ENCODE measurements at regions not wholly inside any gene's neighbourhood (a gene's known extent, or its start where the extent isn't known, plus 50 kb on each side); places are given as distances from the start of the nearest gene placed in this dataset.
"Not testable (repeated sequence)": the region's sequence is repeated elsewhere in the genome, so short reads cannot be mapped to it uniquely, and the experiment has no call there.

DNA sequence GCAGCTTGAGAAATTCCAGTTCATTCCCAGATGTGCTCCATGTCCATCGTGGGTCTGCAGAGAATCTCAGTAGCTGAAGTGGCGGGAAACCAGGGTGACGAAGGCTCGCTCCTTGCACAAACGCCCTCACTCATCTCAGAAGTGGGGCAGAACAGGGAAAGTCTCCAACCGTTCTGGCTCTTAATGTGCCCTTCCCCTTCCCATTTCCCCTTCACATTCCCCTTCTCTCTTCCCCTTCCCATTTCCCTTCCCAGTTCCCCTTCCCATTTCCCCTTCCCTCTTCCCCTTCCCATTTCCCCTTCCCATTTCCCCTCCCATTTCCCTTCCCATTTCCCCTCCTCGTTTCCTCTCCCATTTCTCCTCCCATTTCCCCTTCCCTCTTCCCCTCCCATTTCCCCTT, 108.5 kb downstream of the OLFM1 start:
- not testable (repeated sequence) for DNase-seq (ENCODE audit: low read depth)

DNA sequence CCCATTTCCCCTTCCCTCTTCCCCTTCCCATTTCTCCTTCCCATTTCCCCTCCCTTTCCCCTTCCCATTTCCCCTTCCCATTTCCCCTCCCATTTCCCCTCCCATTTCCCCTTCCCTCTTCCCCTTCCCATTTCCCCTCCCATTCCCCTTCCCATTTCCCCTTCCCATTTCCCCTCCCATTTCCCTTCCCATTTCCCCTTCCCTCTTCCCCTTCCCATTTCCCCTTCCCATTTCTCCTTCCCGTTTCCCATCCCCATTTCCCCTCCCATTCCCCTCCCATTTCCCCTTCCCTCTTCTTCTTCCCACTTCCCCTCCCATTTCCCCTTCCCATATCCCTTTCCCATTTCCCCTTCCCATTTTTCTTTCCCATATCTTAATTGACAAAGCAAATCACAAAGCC, 109.0 kb downstream of the OLFM1 start:
- no peak for DNase-seq (ENCODE audit: low read depth)

GRCh38 chr9:135198144-135198543, 110.7 kb downstream of the OLFM1 start:
- DNase-seq (ENCODE audit: low read depth): no peak

DNA sequence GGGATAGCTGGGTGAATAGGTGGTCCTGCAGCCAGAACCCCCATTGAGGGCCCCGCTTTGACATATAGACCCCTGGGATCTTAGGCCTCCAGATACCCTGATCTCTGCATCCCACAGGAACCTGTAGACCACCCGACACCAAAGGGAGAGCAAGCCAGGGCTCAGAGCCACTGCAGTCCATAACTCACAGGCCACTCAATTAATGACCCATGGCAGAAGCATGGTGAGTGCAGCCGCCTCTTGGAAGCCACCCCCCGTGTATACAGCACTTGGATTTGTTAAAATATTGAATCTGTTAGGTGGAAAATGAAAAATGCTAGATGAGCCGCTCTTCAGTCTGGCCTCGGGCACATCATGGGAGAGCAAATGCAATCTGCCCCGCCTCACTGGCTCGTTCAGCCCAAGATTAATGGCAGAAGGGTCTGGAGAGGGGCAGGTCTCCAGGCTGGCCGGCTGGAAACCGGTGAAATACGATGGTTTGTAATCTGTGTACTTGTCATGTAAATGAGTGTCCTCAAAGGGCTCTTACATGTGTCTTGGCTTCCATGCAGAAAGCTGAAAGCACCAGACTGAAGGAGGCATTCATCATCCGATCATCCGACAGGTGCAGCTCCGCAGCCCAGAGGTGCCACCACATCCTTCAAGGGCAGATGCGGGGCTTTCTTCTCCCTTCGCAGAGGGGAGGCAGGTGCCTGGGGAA, 111.3 kb downstream of the OLFM1 start:
- no peak for DNase-seq (ENCODE audit: low read depth)

GRCh38 chr9:135199489-135199888, 112.0 kb downstream of the OLFM1 start:
- DNase-seq (ENCODE audit: low read depth): no peak

DNA sequence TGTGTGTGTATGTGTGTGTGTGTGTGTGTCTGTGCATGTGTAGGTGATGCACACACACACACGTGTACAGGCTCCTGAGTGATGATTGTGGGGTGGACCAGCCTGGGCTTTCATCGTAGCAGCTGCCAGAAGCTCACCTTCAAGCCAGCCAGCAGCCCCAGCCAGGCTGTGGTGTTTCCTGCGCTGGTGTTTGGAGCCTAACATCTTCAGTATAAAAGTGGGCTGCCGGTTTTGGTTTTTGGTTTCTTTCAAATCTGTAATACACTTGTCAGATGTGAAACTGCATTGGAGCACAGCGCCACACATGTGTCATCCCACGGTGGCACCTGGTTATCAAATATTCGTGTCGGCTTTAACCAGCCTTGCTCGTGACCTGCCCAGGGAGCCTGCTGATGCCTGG, 114.2 kb downstream of the OLFM1 start:
- no peak for DNase-seq (ENCODE audit: low read depth)

GRCh38 chr9:135204177-135204576, 116.7 kb downstream of the OLFM1 start:
- DNase-seq (ENCODE audit: low read depth): no peak

DNA sequence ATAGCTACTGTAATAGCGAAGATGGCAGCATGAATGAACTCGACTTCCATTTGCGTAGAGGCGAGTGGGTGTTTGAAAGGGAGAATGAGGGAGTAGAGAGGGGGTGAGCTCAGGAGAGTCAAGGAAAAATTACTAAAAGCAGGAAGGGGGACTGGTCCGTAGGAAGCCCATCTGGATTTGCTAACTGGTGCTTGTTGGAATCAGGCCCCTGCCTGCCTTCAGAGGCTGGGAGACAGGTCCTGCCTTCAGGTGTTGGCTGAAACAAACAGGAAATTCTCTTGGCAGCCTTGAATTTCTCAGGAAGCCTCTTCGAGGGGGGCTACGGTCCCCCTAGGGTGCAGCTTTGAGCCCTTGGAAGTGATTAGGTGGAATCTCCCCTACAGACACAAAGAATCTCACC, 121.7 kb downstream of the OLFM1 start:
- DNase-seq (ENCODE audit: low read depth): no peak

GRCh38 chr9:135209852-135210251, 122.4 kb downstream of the OLFM1 start:
- DNase-seq (ENCODE audit: low read depth): no peak

GRCh38 chr9:135210676-135211523, 123.4 kb downstream of the OLFM1 start:
- no peak for DNase-seq (ENCODE audit: low read depth)

GRCh38 chr9:135211524-135211890, 124.0 kb downstream of the OLFM1 start:
- DNase-seq (ENCODE audit: low read depth): no peak

DNA sequence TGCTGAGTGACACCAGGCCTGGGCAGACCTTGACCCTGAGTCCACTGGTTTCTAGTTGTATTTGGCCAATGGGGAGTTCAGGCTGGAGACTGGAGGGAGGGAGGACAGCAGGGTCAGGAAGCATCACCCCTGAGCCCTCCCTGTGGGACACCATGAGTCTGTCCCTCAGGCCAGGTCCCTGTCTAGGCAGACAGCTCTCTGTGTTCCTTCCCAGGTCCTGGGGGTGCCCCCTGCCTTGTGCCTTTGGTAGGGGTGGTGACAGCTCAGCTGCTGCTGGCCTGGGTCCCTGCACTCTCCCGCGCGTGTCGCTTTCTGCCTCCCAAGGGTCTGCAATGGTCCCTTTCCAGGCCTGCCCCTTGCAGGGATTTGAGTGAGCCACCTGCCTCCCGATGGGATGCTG, 125.5 kb downstream of the OLFM1 start:
- DNase-seq (ENCODE audit: low read depth): no peak

DNA sequence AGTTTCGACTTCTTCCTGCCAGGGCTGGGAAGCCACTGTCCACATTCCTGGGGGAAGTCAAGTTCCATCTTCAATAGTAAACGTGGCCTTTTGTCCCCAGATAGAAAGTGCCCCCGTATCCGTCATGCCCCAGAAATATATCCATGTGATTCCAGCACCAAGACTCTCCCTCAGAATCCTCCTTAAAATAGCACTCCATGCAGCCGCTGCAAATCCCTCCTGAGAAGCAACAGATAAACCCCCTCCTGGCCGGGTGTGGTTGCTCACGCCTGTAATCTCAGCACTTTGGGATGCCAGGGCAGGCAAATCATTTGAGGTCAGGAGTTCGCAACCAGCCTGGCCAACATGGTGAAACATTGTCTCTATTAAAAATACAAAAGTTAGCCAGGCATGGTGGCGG, 126.1 kb downstream of the OLFM1 start:
- DNase-seq (ENCODE audit: low read depth): no peak

DNA sequence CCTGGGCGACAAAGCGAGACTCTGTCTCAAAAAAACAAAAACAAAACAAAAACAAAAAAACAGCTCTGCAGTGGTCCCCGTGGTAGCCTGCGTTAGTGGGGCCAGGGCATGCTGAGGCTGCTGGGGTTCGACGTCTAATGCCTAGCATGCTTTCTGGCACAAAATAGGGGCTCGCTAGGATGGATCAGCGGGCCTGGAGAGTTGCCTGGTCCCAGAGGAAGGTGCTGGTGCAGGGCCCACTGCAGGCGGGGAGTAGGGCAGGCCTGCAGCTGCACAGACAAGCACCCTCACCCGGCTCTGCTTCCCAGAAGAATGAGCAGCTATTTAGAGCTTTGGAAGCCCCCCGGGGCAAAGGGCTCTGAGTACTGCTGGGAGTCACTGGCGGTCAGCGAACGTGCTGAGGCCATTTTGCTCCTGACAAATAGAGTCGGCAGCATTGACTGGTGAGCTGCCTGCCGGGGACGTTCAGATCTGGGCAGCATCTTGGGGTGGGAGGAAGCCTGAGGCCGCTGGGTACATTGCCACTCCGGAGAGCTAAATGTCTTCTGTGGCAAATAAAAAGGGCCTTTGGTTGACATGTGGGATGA, 126.7 kb downstream of the OLFM1 start:
- DNase-seq (ENCODE audit: low read depth): no peak

- no peak for DNase-seq (ENCODE audit: low read depth)
Observed at GRCh38 chr9:135214706-135215105, 127.2 kb downstream of the OLFM1 start.

- no peak for DNase-seq (ENCODE audit: low read depth)
Observed at GRCh38 chr9:135215571-135216161, 128.2 kb downstream of the OLFM1 start.

- no peak for DNase-seq (ENCODE audit: low read depth)
Observed at GRCh38 chr9:135216236-135216635, 128.8 kb downstream of the OLFM1 start.

DNA sequence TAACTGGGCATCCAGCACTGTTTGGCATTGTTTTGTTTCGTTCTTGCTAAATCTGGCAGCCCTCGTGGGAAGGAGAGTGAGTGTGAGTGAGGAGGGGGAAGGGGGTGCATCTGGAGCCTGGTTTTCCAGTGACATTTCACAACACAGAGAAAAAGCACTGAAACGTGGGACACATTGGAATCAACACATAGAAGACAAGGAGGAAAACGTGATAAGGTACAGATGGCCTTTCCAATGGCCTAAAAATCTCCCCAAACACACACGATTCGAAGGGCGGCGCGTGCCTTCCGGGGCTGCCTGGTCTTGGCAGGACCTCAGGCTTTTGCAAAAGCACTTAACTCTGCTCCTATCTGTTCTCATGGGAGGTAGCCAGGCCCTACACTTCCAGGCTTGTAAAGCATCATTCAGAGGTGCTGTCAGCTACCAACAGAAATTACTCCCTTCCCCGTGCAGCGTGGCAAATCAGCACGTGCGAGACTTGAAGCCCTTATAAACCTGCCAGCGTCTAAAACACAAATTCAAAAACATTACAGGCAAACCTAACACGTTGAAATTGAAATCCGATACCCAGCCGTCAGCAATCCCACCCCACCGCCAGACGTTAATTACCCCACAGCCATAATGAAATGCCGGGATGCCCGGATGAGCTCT, 129.4 kb downstream of the OLFM1 start:
- no peak for DNase-seq (ENCODE audit: low read depth)

GRCh38 chr9:135217836-135218235, 130.4 kb downstream of the OLFM1 start:
- DNase-seq (ENCODE audit: low read depth): no peak

GRCh38 chr9:135218331-135219225, 131.1 kb downstream of the OLFM1 start:
- DNase-seq (ENCODE audit: low read depth): no peak
